Fibroblast of the conjunctiva (primary cell): ENCODE measurements at regions not wholly inside any gene's neighbourhood (a gene's known extent, or its start where the extent isn't known, plus 50 kb on each side); places are given as distances from the start of the nearest gene placed in this dataset.

Experiments used
- DNase-seq: peaks from one replicate; pipeline ENCODE4 v3.0.0-alpha.2; 2010; ENCODE audit warnings: low read depth

GRCh38 chr2:153196378-153197058, 282.0 kb downstream of the RPRM start:
- no peak for DNase-seq

- DNase-seq: no peak
These were observed 283.2 kb downstream of the RPRM start for GRCh38 chr2:153195342-153195741.

DNA sequence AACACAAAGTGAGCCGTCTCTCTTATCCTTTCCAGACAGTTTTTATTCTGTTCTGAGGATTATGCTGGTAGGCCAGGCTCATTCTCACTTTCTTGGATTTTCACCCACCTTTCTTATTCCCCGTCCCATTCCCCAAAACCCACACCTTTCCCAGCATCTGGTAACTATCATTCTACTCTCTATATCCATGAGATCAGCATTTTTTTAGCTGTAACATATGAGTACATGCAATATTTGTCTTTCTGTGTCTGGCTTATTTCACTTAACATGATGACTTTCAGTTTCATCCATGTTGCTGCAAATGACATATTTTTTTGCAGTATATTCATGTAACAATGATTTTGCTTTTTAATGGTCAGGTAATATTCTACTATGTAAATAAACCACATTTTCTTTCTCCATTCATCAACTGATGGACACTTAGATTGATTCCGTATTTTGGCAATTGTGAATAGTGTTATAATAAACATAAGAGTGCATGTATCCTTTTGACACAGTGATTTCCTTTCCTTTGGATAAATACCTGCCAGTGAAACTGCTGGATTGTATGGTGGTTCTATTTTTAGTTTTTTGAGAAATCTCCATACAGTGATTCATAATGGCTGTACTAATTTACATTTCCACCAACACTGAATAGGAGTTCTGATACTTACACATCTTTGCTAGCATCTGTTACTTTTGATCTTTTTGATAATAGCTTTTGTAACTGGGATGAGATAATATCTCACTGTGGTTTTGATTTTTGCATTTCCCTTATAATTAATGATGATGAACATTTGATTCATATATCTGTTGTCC, 289.3 kb downstream of the RPRM start:
- DNase-seq: no peak

DNA sequence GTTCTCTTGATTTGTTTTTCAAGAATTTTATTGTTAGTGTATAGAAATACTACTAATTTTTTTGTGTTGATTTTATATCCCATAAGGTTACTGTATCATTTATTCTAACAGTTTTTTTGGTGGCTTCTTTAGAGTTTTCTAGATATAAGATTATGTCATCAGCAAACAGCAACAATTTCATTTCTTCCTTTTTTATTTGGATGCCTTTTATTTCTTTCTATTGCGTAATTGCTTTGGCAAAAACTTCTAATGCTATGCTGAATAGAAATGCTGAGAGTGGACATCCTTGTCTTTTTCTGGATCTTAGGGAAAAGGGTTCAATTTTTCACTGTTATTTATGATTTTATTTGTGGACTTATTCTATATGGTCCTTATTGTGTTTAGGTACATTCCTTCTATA, 298.8 kb downstream of the RPRM start:
- DNase-seq: no peak

- no peak for DNase-seq
These were observed 309.0 kb downstream of the RPRM start for GRCh38 chr2:153169609-153170008.

GRCh38 chr2:153165021-153165420, 313.5 kb downstream of the RPRM start:
- DNase-seq: no peak

DNA sequence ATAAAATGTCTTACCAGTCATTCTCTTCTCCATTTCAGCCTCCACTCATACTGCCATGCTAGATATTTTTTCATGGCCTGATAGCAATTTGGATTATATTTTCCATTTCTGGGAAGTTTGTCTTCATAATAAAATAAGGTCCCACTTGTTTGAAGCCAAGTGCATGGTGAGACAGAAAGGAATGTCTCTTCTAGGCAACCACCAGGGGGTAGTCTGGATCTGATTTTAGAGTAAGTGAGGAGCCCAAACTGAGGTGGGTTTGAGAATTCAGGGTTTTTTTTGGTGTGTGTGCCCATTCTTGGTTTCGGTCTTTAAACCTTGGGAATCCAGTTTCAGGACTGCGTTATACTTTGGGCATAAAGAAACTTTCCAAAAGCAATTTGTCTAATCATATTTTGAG, 315.5 kb downstream of the RPRM start:
- DNase-seq: no peak

DNA sequence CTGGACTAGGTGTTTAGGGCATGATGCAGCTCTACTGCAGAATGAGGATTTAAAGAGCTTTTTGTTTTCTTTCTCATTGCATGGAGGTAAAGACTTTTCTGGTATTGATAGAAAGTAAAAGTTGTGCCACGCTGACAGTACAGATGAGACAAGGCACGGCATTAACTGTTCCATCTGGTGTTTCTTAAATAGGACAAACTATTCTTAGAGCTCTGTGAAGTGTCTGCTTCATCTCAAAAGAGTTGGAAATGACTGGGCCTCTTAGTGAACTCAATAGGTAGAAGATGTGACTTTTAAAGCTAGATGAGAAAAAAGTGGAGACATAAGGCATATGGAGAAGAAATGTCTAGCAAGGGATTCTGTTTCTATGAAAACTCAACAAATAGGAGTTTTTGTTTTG, 321.8 kb downstream of the RPRM start:
- no peak for DNase-seq

DNA sequence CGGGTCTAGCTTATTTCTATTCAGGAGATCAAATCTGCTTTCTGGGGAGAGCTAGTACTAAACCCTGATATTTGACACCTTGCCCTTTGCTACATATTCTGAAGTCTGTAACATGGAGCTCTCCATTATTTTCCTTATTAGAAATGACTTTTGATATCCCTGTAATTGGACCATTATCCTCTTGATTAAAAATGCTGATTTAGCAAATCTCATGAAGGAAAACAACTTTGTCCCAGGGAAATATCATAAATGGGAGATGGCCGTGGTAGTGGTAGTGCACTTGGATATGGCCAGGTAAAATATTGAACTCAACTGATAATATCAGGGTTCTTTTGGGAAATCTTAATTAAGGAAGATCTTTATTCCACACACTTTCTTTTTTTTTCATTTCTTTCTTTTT, 326.5 kb downstream of the RPRM start:
- no peak for DNase-seq

GRCh38 chr2:153145470-153145978, 333.0 kb downstream of the RPRM start:
- DNase-seq: no peak

- DNase-seq: no peak
These were observed 335.0 kb downstream of the RPRM start for GRCh38 chr2:153143540-153143939.

GRCh38 chr2:153140498-153140897, 338.1 kb downstream of the RPRM start:
- no peak for DNase-seq

DNA sequence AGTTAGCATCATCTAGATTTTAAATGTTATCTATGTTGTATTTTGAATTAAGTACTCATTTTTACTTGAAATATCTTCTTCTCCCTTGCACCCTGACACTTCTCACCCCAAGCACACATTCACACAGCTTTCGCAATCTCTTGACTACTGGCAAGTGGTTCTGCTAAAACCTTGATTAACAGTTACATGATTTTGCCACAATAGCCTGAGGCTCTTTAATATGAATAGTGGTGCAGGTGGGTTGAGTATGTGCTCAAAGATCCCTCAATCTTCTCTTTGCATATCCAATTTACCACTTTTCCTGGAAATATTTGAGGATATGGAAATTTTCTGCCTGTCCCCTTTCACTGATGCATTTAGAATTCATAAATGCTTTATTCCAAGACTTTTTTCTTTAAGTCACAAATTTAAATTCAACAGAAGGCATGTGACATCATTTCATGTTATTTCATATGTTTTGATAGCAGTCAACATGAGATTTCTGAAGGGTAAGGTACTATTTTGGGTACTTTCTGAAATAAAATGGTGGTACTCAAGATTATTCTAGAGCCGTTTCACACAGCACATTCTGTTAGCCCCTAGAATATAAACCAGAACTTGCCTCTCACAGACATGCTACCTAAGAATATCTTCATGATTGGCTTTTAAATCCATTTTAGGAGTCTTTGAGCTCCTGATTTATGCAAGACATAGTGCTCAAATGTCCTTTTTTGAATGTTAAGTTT, 339.7 kb downstream of the RPRM start:
- no peak for DNase-seq

DNA sequence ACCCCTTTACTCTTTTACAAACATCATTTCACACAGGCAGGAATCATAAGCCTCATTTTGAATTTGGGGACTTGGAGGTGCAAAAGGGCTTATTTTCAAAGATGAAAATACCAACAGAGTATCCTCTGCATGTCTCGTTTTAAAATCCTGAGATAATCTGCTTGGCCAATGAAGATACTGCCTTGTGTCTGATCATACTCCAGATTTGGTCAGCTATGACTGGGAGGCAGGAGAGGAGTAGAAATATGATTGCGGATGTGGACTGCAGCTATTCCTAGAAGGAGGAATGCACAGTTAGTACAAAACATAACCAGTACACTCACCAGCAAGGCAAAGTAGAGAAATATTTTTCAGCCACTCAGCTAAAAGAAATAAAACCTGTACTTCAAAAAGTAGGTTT, 342.3 kb downstream of the RPRM start:
- no peak for DNase-seq

DNA sequence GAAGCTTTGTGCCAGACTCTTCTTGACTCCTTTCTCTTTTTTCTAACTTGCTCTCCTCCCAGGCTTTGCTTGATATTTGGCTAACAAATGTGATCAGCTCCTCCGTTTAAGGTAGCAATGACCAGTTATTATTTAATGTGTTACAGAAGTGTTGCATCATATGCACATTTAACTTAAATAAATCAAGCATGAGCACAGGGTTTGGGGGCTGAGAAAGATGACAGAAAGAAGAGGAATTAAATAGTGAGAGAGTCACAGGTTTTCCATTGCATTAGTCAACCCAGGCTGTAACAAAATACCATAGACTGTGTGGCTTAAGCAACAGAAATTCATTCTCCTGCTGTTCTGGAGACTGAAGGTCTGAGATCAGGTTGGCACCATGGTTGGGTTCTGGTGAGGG, 343.8 kb downstream of the RPRM start:
- DNase-seq: no peak

DNA sequence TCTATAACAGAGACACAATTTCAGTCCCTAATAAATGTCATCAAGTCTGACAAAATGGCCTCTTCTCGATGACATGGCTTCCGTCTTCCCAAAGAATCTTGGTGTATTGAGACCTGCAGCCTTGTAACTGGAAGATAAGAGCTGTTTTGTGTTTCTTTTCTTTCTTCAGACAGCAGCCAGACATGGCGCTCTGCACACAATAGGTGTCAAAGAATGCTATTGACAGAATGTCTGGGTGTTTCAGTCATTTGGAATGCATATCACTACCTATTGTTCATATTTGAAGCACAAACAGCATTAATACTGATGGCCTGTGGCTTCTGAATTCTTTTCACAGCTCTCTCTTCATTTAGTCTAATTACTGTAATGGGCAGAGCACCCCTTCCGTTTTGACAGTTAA, 344.8 kb downstream of the RPRM start:
- no peak for DNase-seq

DNA sequence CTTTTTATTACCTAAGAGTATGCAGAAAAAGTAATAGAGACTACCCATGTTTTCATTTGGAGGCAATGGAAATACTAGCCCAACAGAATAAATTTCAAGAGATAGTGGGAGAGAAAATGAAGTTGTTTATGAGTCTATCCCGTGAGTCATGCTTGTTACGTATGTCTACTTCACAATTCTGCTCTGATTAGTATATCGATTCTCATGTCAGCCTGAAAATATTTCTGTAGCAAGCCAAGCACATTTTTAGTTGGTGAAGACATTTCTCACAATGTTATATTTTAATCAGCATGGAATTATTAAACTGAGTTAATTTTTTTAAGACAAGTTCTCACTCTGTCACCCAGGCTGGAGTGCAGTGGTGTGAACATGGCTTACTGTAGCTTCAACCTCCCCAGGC, 346.1 kb downstream of the RPRM start:
- no peak for DNase-seq

DNA sequence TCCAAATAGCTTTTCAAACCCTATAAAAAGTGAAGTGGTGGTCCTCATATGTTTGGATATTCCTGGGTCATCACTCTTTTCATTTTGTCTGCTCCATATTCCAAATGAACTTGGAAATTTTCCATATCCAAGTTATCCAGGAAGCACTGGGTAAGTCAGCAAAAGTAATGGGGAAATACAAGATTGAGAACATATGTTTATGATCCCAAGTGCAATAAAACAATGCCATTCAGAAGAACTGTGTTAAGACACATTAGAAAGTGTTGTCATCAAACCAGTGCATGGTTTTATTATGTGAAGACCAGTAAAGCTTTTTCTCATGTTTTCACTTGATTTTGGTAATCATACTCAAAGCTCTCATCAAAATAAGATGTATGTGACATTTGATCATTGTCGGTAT, 363.4 kb downstream of the RPRM start:
- DNase-seq: no peak

GRCh38 chr2:153110486-153110885, 368.1 kb downstream of the RPRM start:
- DNase-seq: no peak

DNA sequence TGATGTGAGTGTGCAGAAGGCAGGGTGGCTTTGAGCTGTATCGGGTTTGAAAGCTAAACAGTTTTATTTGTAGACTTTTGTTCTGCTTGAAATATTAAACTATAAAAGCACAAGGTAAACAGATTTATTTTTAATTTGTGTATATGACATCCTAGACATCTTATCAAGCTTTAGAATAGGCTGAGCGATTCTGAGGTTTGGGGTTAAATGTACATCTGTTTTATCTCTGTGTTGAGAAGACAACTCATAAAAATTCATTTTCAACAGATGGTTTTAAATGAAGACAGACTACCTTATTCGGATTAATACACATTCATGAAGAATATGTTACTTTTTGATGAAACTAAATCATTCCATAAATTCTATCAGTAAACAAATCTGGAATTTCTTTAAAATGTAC, 368.8 kb downstream of the RPRM start:
- no peak for DNase-seq

- DNase-seq: no peak
These were observed 371.6 kb downstream of the RPRM start for GRCh38 chr2:153106802-153107477.

- no peak for DNase-seq
These were observed 372.6 kb downstream of the RPRM start for GRCh38 chr2:153105829-153106578.
